Epithelial cell of prostate (primary cell): ENCODE measurements at regions not wholly inside any gene's neighbourhood (a gene's known extent, or its start where the extent isn't known, plus 50 kb on each side); places are given as distances from the start of the nearest gene placed in this dataset.

Source experiments
- DNase-seq: peaks from one replicate; pipeline ENCODE4 v3.0.0-alpha.2; 2011; ENCODE audit warnings: low read depth, low spot score
- H3K27ac ChIP-seq: fragments of 450-650 bp; 2 replicates; pipeline ENCODE4 v1.5.1; 2017; ENCODE audit warnings: mild to moderate bottlenecking

DNA sequence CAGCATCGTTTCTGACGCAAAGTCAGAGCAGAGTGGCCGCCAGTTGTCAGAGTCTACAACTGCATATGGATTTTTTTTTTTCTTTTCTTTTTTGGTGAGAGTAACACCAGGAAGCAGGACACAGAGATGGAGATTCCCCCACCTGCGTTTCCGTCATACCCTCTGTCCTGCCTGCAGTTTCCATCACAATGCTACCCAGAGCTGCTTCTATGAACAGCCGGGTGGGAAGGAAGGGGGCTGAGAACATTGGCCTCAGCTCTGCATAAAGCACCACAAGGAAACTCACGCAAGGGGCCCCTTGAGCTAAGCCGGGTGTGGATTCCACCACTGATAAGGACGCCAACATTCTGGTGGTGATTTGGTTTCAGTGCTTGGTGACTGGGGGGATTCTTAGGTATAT lies 183.5 kb upstream of the AFDN start:
- no peak overlapping the region for H3K27ac ChIP-seq
- no peak for DNase-seq

DNA sequence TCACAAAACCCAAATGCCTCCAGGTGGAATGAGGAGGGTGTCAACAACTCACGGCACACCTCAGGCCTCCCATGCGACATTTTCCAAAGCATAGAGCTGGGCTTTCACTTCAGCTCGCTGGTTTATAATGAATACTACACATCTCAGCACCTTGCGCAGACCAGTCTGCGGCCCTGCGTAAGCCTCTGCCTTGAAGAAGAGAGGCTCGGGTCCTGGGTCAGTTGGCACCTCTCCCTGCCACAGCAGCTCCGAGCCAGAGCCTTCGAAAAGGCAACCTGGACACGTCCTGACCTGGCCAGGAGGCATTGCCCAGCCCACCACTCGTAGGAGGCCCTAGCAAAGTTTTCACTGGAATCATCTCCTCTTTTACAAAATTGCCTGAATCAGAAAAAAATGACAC lies 183.0 kb upstream of the AFDN start:
- no peak overlapping the region for H3K27ac ChIP-seq
- no peak for DNase-seq

- DNase-seq, result no peak
Observed at GRCh38 chr6:167644412-167645132, 182.1 kb upstream of the AFDN start.

GRCh38 chr6:167645368-167645767 lies 181.3 kb upstream of the AFDN start:
- no peak for DNase-seq
- H3K27ac ChIP-seq, result no peak overlapping the region

More at GRCh38 chr6:167644412-167645132, 182.1 kb upstream of the AFDN start:
- no peak overlapping the region for H3K27ac ChIP-seq

GRCh38 chr6:167647306-167647705 lies 179.4 kb upstream of the AFDN start:
- H3K27ac ChIP-seq, result no peak overlapping the region
- no peak for DNase-seq

GRCh38 chr6:167647737-167648470 lies 178.8 kb upstream of the AFDN start:
- no peak for DNase-seq
- no peak overlapping the region for H3K27ac ChIP-seq

DNA sequence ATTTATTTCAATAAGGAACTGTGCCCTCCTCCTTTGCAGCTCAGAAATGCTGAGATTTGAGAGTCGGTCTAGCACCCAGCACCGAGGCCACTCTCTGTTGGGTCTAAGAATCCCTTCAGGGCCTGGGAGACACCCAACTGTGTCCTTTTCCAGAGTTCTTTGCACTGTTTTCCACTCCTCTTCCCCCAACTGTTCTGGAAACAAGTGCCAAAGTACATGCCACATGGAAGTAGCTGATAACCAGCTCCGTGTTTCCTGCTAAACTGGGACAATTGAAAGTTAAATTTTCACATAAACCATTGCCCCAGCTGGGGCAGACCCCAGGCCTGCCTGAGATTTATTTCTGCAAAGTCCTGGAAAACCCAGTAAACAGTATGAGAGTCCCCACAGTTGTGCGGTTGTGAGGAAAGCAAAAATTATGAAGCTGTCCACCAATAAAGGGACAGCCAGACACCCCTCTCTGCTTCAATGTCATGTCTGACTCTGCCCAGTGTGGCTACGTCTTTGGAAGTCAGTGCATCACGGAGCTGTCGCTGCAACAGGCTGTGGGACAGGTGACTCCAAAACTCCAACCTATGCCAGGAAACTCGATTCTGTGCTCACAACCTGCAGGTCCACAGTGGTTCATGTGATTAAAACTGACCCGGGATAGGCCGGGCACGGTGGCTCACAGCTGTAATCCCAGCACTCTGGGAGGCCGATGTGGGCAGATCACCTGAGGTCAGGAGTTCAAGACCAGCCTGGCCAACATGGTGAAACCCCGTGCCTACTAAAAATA lies 178.0 kb upstream of the AFDN start:
- no peak for DNase-seq
- H3K27ac ChIP-seq, result no peak overlapping the region

DNA sequence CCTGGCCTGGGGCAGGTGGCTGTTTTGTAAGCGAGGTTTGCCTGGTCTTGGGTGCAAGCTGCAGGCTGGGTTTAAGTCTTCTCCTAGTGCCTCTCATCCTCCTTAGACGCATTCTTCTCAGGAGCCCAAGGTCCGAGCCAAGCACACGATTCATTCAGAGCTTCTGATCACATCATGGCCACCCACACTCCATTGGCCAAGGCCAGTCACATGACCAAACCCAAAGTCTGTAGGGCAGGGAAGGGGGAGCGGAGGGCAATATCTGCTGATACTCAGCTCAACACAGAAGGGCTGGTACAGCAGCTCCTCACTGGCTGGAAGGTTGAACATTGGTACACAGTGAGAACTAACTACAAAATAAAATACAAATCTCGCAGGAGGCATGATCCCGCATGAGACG lies 177.2 kb upstream of the AFDN start:
- no peak overlapping the region for H3K27ac ChIP-seq
- DNase-seq, result no peak

- no peak for DNase-seq
- no peak overlapping the region for H3K27ac ChIP-seq
Observed at GRCh38 chr6:167650730-167651317, 175.9 kb upstream of the AFDN start.

GRCh38 chr6:167651318-167652041 lies 175.2 kb upstream of the AFDN start:
- DNase-seq, result no peak
- H3K27ac ChIP-seq, result no peak overlapping the region

DNA sequence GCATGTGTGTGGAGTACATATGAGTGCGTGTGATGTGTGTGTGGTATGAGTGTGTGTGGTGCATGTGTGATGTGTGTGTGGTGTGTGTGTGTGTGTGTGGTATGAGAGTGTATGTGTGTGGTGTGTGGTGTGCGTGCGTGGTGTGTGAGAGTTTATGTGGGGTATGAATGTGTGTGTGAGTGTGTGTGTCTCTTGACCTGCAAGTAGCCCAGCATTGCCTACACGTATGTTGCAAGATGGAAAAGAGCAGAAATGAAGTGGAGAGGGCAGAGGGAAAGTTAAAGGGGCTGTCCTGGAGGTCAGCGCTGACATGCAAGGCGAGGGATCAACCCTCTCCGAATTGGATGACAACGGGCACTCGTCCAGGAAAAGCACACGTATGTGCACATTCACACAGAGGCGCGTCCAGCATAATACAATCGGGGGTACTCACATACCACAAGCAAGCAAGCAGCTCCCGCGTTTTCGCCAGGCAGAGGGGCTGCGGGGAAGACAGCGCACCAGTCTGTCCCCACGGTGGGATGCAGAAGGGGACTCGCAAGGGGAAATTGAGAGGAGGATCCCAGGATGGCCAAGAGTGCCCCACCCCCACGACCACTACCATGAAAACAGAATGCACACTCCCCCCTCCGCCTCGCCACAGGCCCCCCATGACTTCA lies 174.5 kb upstream of the AFDN start:
- no peak for DNase-seq
- no peak overlapping the region for H3K27ac ChIP-seq

DNA sequence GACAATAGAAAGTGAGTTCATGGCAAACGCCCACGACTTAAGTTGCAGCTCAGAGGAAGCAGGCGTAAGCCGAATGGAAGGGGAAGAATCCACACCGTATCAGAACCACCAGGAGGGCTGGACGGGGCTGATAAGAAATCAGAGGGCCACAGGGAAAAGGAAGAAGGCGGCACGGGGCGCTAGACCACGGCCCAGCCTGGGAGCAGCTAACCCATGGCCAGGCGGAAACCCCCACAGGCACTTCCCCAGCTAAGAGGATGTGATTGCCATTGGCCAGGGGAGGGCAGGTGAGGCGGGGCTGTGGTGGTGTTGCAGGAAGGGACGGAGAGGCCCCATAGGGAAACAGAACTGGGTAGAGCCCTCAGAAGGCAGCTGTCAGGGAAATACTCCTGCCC lies 174.0 kb upstream of the AFDN start:
- DNase-seq, result no peak
- H3K27ac ChIP-seq, result no peak overlapping the region

DNA sequence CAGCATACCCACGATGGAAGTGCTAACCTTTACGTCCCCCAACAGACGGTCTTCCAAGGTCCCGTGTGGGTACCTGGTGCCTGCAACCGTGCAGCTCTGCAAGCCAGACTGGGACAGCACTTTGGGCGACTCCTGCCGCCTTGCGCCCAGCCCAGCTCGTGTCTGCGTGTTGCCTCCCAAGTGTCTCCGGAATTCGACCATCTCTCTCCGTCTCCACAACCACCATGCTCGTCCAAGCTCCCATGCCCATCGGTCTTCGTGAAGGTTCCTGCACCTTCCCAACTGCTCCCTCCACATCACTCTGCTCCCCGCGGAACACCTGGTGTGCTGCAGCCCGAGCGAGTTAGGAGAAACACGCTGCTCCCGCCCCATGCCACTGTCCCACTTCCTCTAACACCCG lies 173.2 kb upstream of the AFDN start:
- no peak overlapping the region for H3K27ac ChIP-seq
- no peak for DNase-seq

DNA sequence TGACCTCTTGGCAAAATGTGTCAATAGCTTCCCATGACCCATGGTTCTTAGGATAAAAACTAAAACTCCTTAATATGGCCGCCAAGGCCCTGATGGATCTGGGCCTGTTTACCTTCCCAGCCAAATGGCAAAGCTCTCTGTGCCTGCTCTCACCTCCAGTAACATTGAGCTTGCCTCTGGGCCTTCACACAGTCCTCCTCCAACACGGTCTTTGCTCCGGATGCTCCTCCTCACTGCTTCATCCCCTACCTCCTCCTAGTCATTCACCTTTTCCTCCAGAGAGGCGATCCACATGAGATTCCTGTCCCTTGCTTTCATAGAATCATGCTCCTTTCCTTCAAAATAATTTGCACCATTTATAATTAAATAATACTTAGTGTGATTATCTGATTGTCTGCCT lies 172.3 kb upstream of the AFDN start:
- H3K27ac ChIP-seq, result no peak overlapping the region
- no peak for DNase-seq

- H3K27ac ChIP-seq, result no peak overlapping the region
- DNase-seq, result no peak
Observed at GRCh38 chr6:167655174-167655821, 171.4 kb upstream of the AFDN start.

DNA sequence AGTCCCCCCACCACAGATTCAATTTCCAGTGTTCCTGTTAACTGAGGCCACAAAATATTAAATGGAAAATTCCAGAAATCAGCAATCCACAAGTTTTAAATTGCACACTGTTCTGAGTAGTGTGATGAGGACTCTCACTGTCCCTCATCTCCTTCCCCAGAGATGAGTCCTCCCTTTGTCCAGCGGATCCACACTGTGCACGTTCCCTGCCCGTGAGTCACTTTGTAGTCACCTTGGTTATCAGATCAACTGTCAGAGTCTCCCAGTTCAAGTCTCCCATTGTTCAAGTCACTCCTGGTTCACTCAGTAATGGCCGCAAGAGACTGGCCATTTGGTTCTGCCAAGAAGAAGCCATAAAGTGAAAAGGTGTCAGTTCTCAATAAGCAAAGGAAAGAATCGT lies 168.6 kb upstream of the AFDN start:
- DNase-seq, result no peak
- no peak overlapping the region for H3K27ac ChIP-seq

DNA sequence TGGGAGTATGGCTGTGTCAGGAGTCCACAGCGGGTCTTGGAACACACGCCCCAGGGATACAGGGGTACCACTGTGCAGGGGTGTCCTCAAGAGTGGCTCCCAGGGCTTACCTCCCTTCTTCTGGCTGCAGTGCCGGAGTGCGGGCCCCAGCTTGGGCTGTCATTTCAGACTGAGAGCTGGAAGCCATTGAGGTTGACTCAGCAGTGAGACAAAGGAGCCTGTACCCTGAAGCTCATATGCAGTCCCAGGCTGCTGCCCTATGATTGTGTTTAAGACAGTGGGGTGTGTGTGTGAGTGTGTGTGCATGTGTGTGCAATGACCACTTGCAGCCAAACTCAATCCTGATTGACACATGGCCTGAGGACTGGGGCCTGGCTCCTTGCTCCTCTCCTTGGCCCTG lies 167.7 kb upstream of the AFDN start:
- H3K27ac ChIP-seq, result no peak overlapping the region
- no peak for DNase-seq

DNA sequence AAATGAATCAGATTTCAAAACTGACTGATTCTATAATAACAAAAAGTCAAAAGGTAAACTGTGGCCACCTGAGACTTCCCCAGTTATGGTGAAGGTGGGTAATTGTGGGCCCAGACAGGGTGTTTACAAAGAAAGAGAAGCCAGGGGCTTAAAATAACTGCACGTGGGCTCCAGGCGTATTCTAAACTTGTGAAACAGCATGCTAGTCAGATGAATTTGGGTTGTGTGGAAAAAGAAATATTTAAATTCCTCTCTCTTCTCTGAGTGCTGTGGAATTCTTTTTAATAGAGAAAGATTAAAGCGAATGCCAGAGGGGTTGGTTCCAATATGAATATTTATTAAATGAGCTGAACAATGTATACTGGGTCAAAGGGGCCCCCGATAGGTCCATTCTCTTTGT lies 166.3 kb upstream of the AFDN start:
- H3K27ac ChIP-seq, result no peak overlapping the region
- DNase-seq, result no peak

DNA sequence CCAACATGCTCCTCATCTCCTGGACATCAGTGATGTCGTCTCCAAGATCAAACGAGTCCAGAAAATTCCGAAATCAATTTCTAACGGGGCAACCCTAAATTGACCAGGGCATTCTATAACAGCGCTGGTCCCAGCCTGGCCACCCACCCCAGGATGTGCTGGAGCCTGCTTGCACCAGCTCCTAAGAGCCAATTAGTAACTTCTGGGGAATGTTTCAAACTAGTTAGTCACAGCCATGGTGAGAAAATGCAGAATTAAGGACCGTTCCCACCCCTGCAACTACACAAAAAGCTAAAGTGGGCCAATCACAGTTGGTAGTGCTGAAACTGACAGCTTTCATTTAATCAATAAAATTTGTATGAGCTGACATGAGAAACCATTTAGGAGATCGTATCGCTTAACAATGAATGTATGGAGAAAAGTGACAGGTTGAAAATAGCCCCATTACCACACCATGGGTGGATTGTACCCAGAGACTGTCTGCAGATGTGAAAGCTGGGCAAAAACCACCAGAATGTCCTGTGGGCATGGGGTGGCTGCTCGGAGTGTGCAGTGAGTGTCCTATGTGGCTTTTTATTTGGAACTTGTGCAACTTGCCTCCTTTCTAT lies 165.7 kb upstream of the AFDN start:
- DNase-seq, result no peak
- H3K27ac ChIP-seq, result no peak overlapping the region
